IMR-90 (cell line): ENCODE measurements at regions not wholly inside any gene's neighbourhood (a gene's known extent, or its start where the extent isn't known, plus 50 kb on each side); places are given as distances from the start of the nearest gene placed in this dataset.

Experiments used
- ATAC-seq: fragments of 200-7000 bp; cut with Tn5 transposase; 2 replicates; pipeline ENCODE4 v1.9.1; 2020; ENCODE audit warnings: low read depth, mild to moderate bottlenecking, moderate library complexity
- BruUV-seq: library from RNA; stranded (reverse); fragments of 400-500 nt; replicated peaks from 2 replicates; lab custom pipeline; 2021; lab: Mats Ljungman, UMichigan
- CTCF ChIA-PET: fragments of 300-600 bp; formaldehyde crosslinking; extraction: SDS; loops from one replicate; lab custom pipeline; 2021; ENCODE audit warnings: antibody characterized with exemption; lab: Yijun Ruan, JAX
- POLR2A ChIA-PET: fragments of 300-600 bp; sonication (Branson Sonifier 250); formaldehyde crosslinking; loops from one replicate; lab custom pipeline; 2022; ENCODE audit warnings: antibody characterized with exemption; ENCODE audit not compliant: unreplicated experiment; lab: Charles Lee
- DNase-seq: peaks from one replicate; pipeline ENCODE4 v3.0.0; 2013
- H2AFZ ChIP-seq: replicated peaks from 2 replicates; pipeline ENCODE3; 2013; ENCODE audit warnings: low read length, mild to moderate bottlenecking; ENCODE audit not compliant: poor library complexity
- H2AK5ac ChIP-seq: 2 replicates; pipeline ENCODE4 v1.6.1; 2013; ENCODE audit warnings: low read depth, low read length, inconsistent platforms
- H2AK9ac ChIP-seq: replicated peaks from 2 replicates; pipeline ENCODE3; 2013; ENCODE audit warnings: mild to moderate bottlenecking, low read depth, low read length, moderate library complexity; ENCODE audit not compliant: poor library complexity
- H2BK120ac ChIP-seq: 2 replicates; pipeline ENCODE4 v1.6.1; 2013; ENCODE audit warnings: low read depth, low read length, inconsistent platforms
- H2BK15ac ChIP-seq: 3 replicates; pipeline ENCODE4 v1.6.1; 2013; ENCODE audit warnings: low read depth, low read length, inconsistent platforms
- H2BK20ac ChIP-seq: 2 replicates; pipeline ENCODE4 v1.6.1; 2013; ENCODE audit warnings: low read depth, mild to moderate bottlenecking, inconsistent platforms, low read length, moderate library complexity
- H2BK5ac ChIP-seq: 2 replicates; pipeline ENCODE4 v1.6.1; 2013; ENCODE audit warnings: mild to moderate bottlenecking, low read depth, low read length, inconsistent platforms; ENCODE audit not compliant: poor library complexity, severe bottlenecking
- H3K14ac ChIP-seq: replicated peaks from 2 replicates; pipeline ENCODE4 v1.6.1; 2013; ENCODE audit warnings: low read depth, low read length, inconsistent platforms
- H3K18ac ChIP-seq: 2 replicates; pipeline ENCODE4 v1.6.1; 2013; ENCODE audit warnings: low read depth, low read length, control low read depth
- H3K23ac ChIP-seq: 2 replicates; pipeline ENCODE4 v1.6.1; 2013; ENCODE audit warnings: low read depth, low read length, inconsistent platforms
- H3K27ac ChIP-seq: 2 replicates; pipeline ENCODE4 v1.5.1; 2013; ENCODE audit warnings: mild to moderate bottlenecking, control low read depth, low read length; ENCODE audit not compliant: insufficient read depth
- H3K27me3 ChIP-seq: 2 replicates; pipeline ENCODE4 v1.6.1; 2013; ENCODE audit warnings: low read length; ENCODE audit not compliant: control insufficient read depth, insufficient read depth
- H3K36me3 ChIP-seq: 2 replicates; pipeline ENCODE4 v1.6.1; 2013; ENCODE audit warnings: low read length, mixed read lengths; ENCODE audit not compliant: control insufficient read depth, insufficient read depth
- H3K4ac ChIP-seq: 2 replicates; pipeline ENCODE4 v1.6.1; 2013; ENCODE audit warnings: low read depth, low read length, inconsistent platforms
- H3K4me1 ChIP-seq: 2 replicates; pipeline ENCODE4 v1.6.1; 2013; ENCODE audit warnings: low read length, mixed read lengths; ENCODE audit not compliant: control insufficient read depth, insufficient read depth
- H3K4me2 ChIP-seq: 2 replicates; pipeline ENCODE4 v1.6.1; 2013; ENCODE audit warnings: low read depth, mild to moderate bottlenecking, control low read depth, low read length, moderate library complexity
- H3K4me3 ChIP-seq: 2 replicates; pipeline ENCODE4 v1.5.1; 2013; ENCODE audit warnings: low read depth, mild to moderate bottlenecking, control low read depth, low read length, moderate library complexity; ENCODE audit not compliant: insufficient read depth
- H3K56ac ChIP-seq: 2 replicates; pipeline ENCODE4 v1.6.1; 2013; ENCODE audit warnings: low read length, inconsistent platforms; ENCODE audit not compliant: insufficient read depth; ENCODE audit errors: extremely low read depth
- H3K79me1 ChIP-seq, 2 experiments: 2 replicates each; pipeline ENCODE4 v1.6.1; 2013; ENCODE audit warnings: low read length in 2 of 2, inconsistent platforms in 1 of 2, low read depth in 1 of 2
- H3K9ac ChIP-seq: 2 replicates; pipeline ENCODE4 v1.6.1; 2013; ENCODE audit warnings: low read depth, low read length, control low read depth
- H3K9me1 ChIP-seq: 2 replicates; pipeline ENCODE4 v1.6.1; 2013; ENCODE audit warnings: low read length, inconsistent platforms; ENCODE audit not compliant: insufficient read depth
- H3K9me3 ChIP-seq: 2 replicates; pipeline ENCODE4 v1.6.1; 2013; ENCODE audit warnings: low read length; ENCODE audit not compliant: control insufficient read depth, insufficient read depth
- H4K20me1 ChIP-seq: 2 replicates; pipeline ENCODE4 v1.6.1; 2013; ENCODE audit warnings: low read length, inconsistent platforms; ENCODE audit not compliant: insufficient read depth
- H4K5ac ChIP-seq: 2 replicates; pipeline ENCODE4 v1.6.1; 2013; ENCODE audit warnings: mild to moderate bottlenecking, low read depth, low read length, control low read depth
- H4K8ac ChIP-seq, 2 experiments: 2 replicates each; pipeline ENCODE4 v1.6.1; 2013; ENCODE audit warnings: low read depth in 2 of 2, low read length in 2 of 2, control low read depth in 1 of 2, inconsistent platforms in 1 of 2
- H4K91ac ChIP-seq: 2 replicates; pipeline ENCODE4 v1.6.1; 2013; ENCODE audit warnings: low read depth, low read length, inconsistent platforms; ENCODE audit not compliant: insufficient read depth
- CHD1 ChIP-seq: IDR thresholded peaks from 2 replicates; pipeline ENCODE4 v1.6.1; 2012; ENCODE audit warnings: low read depth, low read length, improper control_type of control experiment
- NFE2L2 ChIP-seq: fragments of 150-350 bp; IDR thresholded peaks from 2 replicates; pipeline ENCODE4 v1.6.1; 2016; ENCODE audit warnings: low read depth, mild to moderate bottlenecking, low read length
- WGBS, 2 experiments: methylation state at CpG; one replicate each; pipeline versions ENCODE4 v1.1.5 to v1.1.7; 2013; ENCODE audit warnings: missing lambda C conversion rate in 2 of 2; ENCODE audit not compliant: insufficient read length in 1 of 2; ENCODE audit errors: extremely low coverage in 2 of 2; 5-methylcytosine and 5-hydroxymethylcytosine counted together
- dilution Hi-C: fragments of 300-500 bp; cut with HindIII; formaldehyde crosslinking; loops from one replicate; pipeline ENCODE4 v1.14.3; 2018; ENCODE audit warnings: low sequenced_read_pairs; ENCODE audit not compliant: unreplicated experiment
- in situ Hi-C: fragments of 300-500 bp; cut with MboI; formaldehyde crosslinking; loops from 3 replicates; pipeline ENCODE4 v1.14.3; 2019; ENCODE audit warnings: low sequenced_read_pairs, inconsistent platforms, mixed read lengths
- intact Hi-C: fragments of 100-400 bp; cut with micrococcal nuclease; formaldehyde crosslinking; loops from 2 replicates; pipeline ENCODE4 v1.10.0; 2022

DNA sequence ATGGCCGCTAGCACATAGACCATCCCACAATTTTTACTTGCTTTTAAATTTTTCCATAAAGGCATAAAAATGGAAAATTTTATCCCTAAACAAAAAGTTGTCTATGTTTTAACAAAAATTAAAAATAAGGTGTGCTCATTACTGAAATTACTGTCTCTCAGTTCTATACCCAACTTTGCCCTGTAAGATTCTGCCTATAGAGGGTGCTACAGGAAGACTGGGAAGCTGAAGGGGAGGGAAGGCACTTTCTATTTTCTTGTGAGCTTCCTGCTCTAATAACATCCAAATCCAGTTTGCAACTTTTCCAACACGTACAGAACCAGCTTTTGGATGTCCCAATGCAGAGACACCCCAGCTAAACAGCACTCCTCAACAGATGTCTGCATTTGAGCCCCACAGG lies 666.9 kb downstream of the PLCL1 start:
- H3K18ac ChIP-seq = no peak overlapping the region
- no peak overlapping the region for H4K8ac ChIP-seq
- no TSS peak for BruUV-seq
- no peak for ATAC-seq
- 33% methylated on average over 1 of the region's 2 CpGs; no CpG with 5 or more reads in 1 of the 2 experiments for WGBS, 2 experiments
- no peak overlapping the region for H2BK20ac ChIP-seq
- ChIA-PET POLR2A (no interaction called here), CTCF (no interaction called here)
- H3K4ac ChIP-seq = no peak overlapping the region
- no peak overlapping the region for H3K9ac ChIP-seq
- H4K91ac ChIP-seq = no peak overlapping the region
- dilution Hi-C loops = no loop called here
- H2BK15ac ChIP-seq = no peak overlapping the region
- no peaks in the 10 kb centered on the region for H3K79me1 ChIP-seq
- H4K5ac ChIP-seq = no peak overlapping the region
- H2AK5ac ChIP-seq = no peak overlapping the region
- no peaks in the 10 kb centered on the region for H3K36me3 ChIP-seq
- no peaks in the 10 kb centered on the region for H3K9me1 ChIP-seq
- no peak overlapping the region for H3K27ac ChIP-seq
- intact Hi-C loops = no loop called here
- no peak overlapping the region for H3K23ac ChIP-seq
- H2BK120ac ChIP-seq = no peak overlapping the region
- no peak overlapping the region for H2AK9ac ChIP-seq
- no peak overlapping the region for H3K4me3 ChIP-seq
- H3K56ac ChIP-seq = no peak overlapping the region
- no peaks in the 10 kb centered on the region for H3K4me1 ChIP-seq
- no peak for DNase-seq
- TF ChIP-seq NFE2L2 = no peak
- no peak for TF ChIP-seq CHD1
- H2AFZ ChIP-seq = no peak overlapping the region
- no peak overlapping the region for H2BK5ac ChIP-seq
- no peak overlapping the region for H3K14ac ChIP-seq
- H3K4me2 ChIP-seq = no peak overlapping the region
- in situ Hi-C loops = no loop called here
- H4K20me1 ChIP-seq = no peaks in the 10 kb centered on the region
- no peaks in the 10 kb centered on the region for H3K27me3 ChIP-seq
- peaks cover 2% of the 10 kb centered on the region; the same call in 1 of the 2 replicates for H3K9me3 ChIP-seq
